ENCODE measurements at regions not wholly inside any gene's neighbourhood (a gene's known extent, or its start where the extent isn't known, plus 50 kb on each side); places are given as distances from the start of the nearest gene placed in this dataset.
"Not testable (repeated sequence)": the region's sequence is repeated elsewhere in the genome, so short reads cannot be mapped to it uniquely, and the experiment has no call there.

DNA sequence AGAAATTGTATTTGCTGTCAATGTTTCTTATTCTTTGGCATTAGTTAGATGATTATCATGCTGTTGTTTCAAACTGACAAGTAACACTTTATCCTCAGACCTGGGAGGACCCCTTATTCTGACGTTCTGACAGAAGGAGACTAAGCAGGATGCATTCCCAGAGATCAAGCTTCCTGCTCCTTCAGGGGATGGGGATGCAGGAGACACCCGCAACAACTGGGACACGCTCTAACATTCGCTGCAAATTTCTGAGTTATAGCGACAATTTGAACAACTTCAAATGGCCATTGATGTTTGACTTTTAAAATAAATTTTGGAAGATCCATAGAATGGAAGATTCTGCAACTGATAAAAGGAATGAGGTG, 69.0 kb upstream of the ZNF184 start:
- H3K36me3 ChIP-seq (ENCODE audit: control insufficient read depth, insufficient read depth, low read length): no peaks in the 10 kb centered on the region
- no peaks in the 10 kb centered on the region for H3K27me3 ChIP-seq (replicated peaks; ENCODE audit: control insufficient read depth, insufficient read depth, low read length)
- TF ChIP-seq, protein P1, sequence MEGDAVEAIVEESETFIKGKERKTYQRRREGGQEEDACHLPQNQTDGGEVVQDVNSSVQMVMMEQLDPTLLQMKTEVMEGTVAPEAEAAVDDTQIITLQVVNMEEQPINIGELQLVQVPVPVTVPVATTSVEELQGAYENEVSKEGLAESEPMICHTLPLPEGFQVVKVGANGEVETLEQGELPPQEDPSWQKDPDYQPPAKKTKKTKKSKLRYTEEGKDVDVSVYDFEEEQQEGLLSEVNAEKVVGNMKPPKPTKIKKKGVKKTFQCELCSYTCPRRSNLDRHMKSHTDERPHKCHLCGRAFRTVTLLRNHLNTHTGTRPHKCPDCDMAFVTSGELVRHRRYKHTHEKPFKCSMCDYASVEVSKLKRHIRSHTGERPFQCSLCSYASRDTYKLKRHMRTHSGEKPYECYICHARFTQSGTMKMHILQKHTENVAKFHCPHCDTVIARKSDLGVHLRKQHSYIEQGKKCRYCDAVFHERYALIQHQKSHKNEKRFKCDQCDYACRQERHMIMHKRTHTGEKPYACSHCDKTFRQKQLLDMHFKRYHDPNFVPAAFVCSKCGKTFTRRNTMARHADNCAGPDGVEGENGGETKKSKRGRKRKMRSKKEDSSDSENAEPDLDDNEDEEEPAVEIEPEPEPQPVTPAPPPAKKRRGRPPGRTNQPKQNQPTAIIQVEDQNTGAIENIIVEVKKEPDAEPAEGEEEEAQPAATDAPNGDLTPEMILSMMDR (IDR thresholded peaks at IDR 0.05; ENCODE audit: insufficient read depth, low read length, poor library complexity, severe bottlenecking): no peak
- H3K4me3 ChIP-seq (replicated peaks; ENCODE audit: low read depth, low read length): no peak overlapping the region
- no peak for DNase-seq (ENCODE audit: extremely low read depth, insufficient read length)

DNA sequence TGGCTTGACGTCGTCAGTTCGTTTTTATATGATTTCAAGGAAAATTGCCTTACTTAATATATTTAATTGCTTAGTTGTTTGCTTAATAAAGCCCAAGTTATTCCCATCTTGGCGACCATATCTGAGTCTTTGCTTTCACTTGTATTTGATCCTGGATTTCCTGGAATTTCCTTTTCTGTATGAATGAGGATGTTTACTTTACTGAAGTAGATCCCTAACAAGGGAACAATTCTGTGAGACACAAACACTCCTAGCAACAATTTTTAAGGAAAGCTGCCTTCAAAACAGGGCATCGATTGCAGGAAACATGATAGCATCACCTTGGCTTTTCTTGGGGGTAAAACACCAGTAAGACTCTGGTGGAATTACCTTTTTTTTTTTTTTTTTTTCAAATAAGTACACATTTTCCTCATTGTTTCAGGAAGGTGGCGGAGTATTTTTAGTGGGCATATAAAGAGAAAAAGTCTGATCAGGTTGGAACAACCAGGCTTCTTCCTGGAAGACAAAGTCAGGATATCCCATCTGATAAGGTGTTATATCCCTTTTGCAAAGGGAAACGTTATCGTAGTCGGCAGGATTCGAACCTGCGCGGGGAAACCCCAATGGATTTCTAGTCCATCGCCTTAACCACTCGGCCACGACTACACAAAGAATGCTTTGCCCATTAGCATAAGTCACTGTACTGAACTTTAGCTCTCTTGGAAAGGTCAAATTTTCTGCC, 68.5 kb upstream of the ZNF184 start:
- no peak for DNase-seq (ENCODE audit: extremely low read depth, insufficient read length)
- TF ChIP-seq, protein P1 (IDR thresholded peaks at IDR 0.05; ENCODE audit: insufficient read depth, low read length, poor library complexity, severe bottlenecking): no peak
- H3K4me3 ChIP-seq (replicated peaks; ENCODE audit: low read depth, low read length): no peak overlapping the region
- no peaks in the 10 kb centered on the region for H3K27me3 ChIP-seq (replicated peaks; ENCODE audit: control insufficient read depth, insufficient read depth, low read length)
- H3K36me3 ChIP-seq (ENCODE audit: control insufficient read depth, insufficient read depth, low read length): no peaks in the 10 kb centered on the region

DNA sequence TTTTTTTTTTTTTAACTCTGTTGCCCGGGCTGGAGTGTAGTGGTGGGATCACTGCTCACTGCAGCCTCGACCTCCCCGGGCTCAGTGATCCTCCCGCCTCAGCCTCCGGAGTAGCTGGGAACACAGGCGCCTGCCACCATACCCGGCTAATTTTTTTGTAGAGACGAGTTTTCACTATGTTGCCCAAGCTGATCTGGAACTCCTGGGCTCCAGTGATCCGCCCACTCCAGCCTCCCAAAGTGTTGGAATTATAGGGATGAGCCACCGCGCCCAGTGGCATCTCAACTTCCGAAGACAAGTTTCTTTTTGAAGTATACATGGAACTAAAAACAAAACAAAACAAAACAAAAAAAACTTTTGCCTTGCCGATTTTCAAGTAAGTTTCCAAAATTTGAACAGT, 66.6 kb upstream of the ZNF184 start:
- H3K36me3 ChIP-seq (ENCODE audit: control insufficient read depth, insufficient read depth, low read length): no peaks in the 10 kb centered on the region
- H3K4me3 ChIP-seq (replicated peaks; ENCODE audit: low read depth, low read length): no peak overlapping the region
- no peaks in the 10 kb centered on the region for H3K27me3 ChIP-seq (replicated peaks; ENCODE audit: control insufficient read depth, insufficient read depth, low read length)
- TF ChIP-seq, protein P1 (IDR thresholded peaks at IDR 0.05; ENCODE audit: insufficient read depth, low read length, poor library complexity, severe bottlenecking): no peak
- no peak for DNase-seq (ENCODE audit: extremely low read depth, insufficient read length)

DNA sequence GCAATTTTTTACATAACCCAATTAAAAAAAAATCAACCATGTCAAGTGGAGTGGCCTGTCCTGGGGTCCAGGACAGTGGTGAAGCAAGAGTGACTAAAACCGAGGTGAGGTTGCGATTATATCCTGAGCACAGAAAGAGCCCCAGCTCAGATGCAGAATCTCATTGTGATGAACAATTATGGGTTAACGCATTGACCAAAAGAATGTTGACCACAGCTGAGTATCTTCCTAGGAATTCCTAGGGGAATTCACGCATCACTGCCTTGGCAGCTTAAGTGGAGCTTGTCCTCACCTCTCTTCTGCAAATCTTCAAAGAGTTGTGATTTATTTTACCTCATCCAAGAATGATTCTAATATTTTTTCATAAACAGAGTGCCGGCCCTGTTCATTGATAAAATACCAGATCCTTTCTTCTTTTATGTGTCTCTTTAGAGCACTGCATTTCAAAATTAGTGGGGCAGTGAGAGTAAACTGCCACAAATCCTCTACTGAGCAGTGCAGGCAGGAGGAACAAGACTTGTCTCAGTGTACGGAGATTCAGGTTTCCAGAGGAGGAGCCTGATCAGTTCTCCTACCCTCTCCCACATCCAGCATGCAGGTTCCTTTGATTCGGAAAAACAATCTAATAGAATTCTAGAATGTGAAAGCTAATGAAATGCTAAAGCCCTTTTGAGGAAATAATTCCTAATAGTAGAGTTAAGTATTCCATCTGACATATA, 60.1 kb upstream of the ZNF184 start:
- H3K36me3 ChIP-seq (ENCODE audit: control insufficient read depth, insufficient read depth, low read length): no peaks in the 10 kb centered on the region

DNA sequence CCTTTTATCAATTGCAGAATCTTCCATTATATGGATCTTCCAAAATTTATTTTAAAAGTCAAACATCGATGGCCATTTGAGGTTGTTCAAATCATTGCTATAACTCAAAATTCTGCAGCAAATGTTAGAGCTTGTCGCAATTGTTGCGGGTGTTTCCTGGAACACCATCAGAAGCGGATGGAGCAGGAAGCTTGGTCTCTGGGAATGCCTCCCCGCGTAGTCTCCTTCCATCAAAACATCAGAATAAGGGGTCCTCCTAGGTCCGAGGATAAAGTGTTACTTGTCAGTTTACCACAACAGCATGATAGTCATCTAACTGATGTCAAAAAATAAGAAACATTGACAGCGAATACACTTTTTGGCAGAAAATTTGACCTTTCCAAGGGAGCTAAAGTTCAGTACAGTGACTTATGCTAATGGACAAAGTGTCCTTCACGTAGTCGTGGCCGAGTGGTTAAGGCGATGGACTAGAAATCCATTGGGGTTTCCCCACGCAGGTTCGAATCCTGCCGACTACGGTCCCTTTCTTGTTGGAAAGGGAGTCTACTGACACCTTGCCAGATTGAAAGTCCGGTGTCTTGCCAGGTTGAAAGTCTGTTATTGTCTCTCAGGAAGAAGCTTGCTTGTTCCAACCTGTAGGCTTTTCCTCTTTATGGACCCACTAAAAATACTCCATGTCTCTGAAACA, 59.0 kb upstream of the ZNF184 start:
- TF ChIP-seq, protein P1 (IDR thresholded peaks at IDR 0.05; ENCODE audit: insufficient read depth, low read length, poor library complexity, severe bottlenecking): no peak

More for the DNA sequence above, 60.1 kb upstream of the ZNF184 start:
- H3K27me3 ChIP-seq (replicated peaks; ENCODE audit: control insufficient read depth, insufficient read depth, low read length): no peaks in the 10 kb centered on the region
- no peak overlapping the region for H3K4me3 ChIP-seq (replicated peaks; ENCODE audit: low read depth, low read length)
- TF ChIP-seq, protein P1 (IDR thresholded peaks at IDR 0.05; ENCODE audit: insufficient read depth, low read length, poor library complexity, severe bottlenecking): no peak
- no peak for DNase-seq (ENCODE audit: extremely low read depth, insufficient read length)

DNA sequence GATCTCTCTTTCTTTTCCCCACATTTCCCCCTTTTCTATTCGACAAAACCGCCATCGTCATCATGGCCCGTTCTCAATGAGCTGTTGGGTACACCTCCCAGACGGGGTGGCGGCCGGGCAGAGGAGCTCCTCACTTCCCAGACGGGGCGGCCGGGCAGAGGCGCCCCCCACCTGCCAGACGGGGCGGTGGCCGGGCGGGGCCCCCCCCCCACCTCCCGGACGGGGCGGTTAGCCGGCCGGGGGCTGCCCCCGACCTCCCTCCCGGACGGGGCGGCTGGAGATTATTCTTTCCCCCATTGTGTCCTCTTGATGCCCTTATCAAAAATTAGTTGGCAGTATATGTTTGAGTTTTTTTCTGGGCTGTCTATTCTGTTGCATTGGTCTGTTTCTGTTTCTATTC, 56.9 kb upstream of the ZNF184 start:
- not testable (repeated sequence) for H3K36me3 ChIP-seq (ENCODE audit: control insufficient read depth, insufficient read depth, low read length); H3K4me3 ChIP-seq (replicated peaks; ENCODE audit: low read depth, low read length); DNase-seq (ENCODE audit: extremely low read depth, insufficient read length); H3K27me3 ChIP-seq (replicated peaks; ENCODE audit: control insufficient read depth, insufficient read depth, low read length)

More for the DNA sequence above, 59.0 kb upstream of the ZNF184 start:
- Histone ChIP-seq H3K4me3 (replicated peaks; ENCODE audit: low read depth, low read length) (no peak overlapping the region), H3K36me3 (ENCODE audit: control insufficient read depth, insufficient read depth, low read length) (no peaks in the 10 kb centered on the region), H3K27me3 (replicated peaks; ENCODE audit: control insufficient read depth, insufficient read depth, low read length) (no peaks in the 10 kb centered on the region)
- no peak for DNase-seq (ENCODE audit: extremely low read depth, insufficient read length)
